Right atrium auricular region (tissue), 2 donors: ENCODE measurements at regions not wholly inside any gene's neighbourhood (a gene's known extent, or its start where the extent isn't known, plus 50 kb on each side); places are given as distances from the start of the nearest gene placed in this dataset.

Experiments
- DNase-seq: peaks from one replicate; pipeline ENCODE4 v3.0.0-alpha.2; 2019; ENCODE audit warnings: low spot score
- H3K27ac ChIP-seq, 2 donors: fragments of 200-600 bp; sonication (generic); 1 replicate in 1 of 2; 2 replicates in 1 of 2; pipeline ENCODE4 v1.5.1; 2016 to 2019
- H3K27me3 ChIP-seq, 2 donors: fragments of 200-600 bp; sonication (generic); one replicate each; pipeline versions ENCODE4 v1.5.1 to v1.6.0; 2017 to 2019
- H3K36me3 ChIP-seq: fragments of 200-600 bp; sonication (generic); one replicate; pipeline ENCODE4 v1.5.1; 2016
- H3K4me1 ChIP-seq, 2 donors: fragments of 200-600 bp; sonication (generic); one replicate each; pipeline versions ENCODE4 v1.5.1 to v1.6.0; 2017 to 2019
- H3K4me3 ChIP-seq, 2 donors: fragments of 200-600 bp; sonication (generic); 1 replicate in 1 of 2; 2 replicates in 1 of 2; pipeline ENCODE4 v1.5.1; 2017 to 2019; ENCODE audit warnings: mild to moderate bottlenecking in 1 of 2, moderate library complexity in 1 of 2
- H3K9me3 ChIP-seq, 2 donors: fragments of 200-600 bp; sonication (generic); one replicate each; pipeline ENCODE4 v1.5.1; 2019
- CTCF ChIP-seq, 2 donors: fragments of 200-600 bp; sonication (generic); IDR thresholded peaks; one replicate each; pipeline ENCODE4 v1.5.1; 2019; ENCODE audit warnings: antibody characterized with exemption in 2 of 2

GRCh38 chr6:82441047-82441855 lies 77.6 kb downstream of the TPBG start:
- no peak for DNase-seq
- no peaks in the 10 kb centered on the region for H3K9me3 ChIP-seq
- TF ChIP-seq CTCF (IDR thresholded peaks at IDR 0.05), result no peak
- no peak overlapping the region for H3K27ac ChIP-seq
- no peaks in the 10 kb centered on the region for H3K27me3 ChIP-seq
- no peak overlapping the region for H3K4me3 ChIP-seq
- H3K4me1 ChIP-seq, result no peaks in the 10 kb centered on the region
- no peaks in the 10 kb centered on the region for H3K36me3 ChIP-seq

GRCh38 chr6:82442061-82442719 lies 78.6 kb downstream of the TPBG start:
- TF ChIP-seq CTCF (IDR thresholded peaks at IDR 0.05), result no peak
- no peak for DNase-seq
- no peaks in the 10 kb centered on the region for H3K36me3 ChIP-seq
- H3K27ac ChIP-seq, result no peak overlapping the region
- H3K9me3 ChIP-seq, result no peaks in the 10 kb centered on the region
- H3K4me3 ChIP-seq, result no peak overlapping the region
- no peaks in the 10 kb centered on the region for H3K4me1 ChIP-seq
- no peaks in the 10 kb centered on the region for H3K27me3 ChIP-seq

GRCh38 chr6:82458147-82458546 lies 94.5 kb downstream of the TPBG start:
- no peaks in the 10 kb centered on the region for H3K27me3 ChIP-seq
- no peaks in the 10 kb centered on the region for H3K4me1 ChIP-seq
- no peaks in the 10 kb centered on the region for H3K36me3 ChIP-seq
- H3K9me3 ChIP-seq, result peaks cover 0 to 5% of the 10 kb centered on the region in 2 donors
- no peak for DNase-seq
- no peak overlapping the region for H3K27ac ChIP-seq
- H3K4me3 ChIP-seq, result no peak overlapping the region
- no peak for TF ChIP-seq CTCF (IDR thresholded peaks at IDR 0.05)

- H3K9me3 ChIP-seq, result peaks cover 0 to 5% of the 10 kb centered on the region in 2 donors
Measured at GRCh38 chr6:82458705-82459104, 95.1 kb downstream of the TPBG start.

GRCh38 chr6:82461536-82461935 lies 97.9 kb downstream of the TPBG start:
- Histone ChIP-seq H3K36me3 (no peaks in the 10 kb centered on the region), H3K27ac (no peak overlapping the region), H3K9me3 (peaks cover 0 to 7% of the 10 kb centered on the region in 2 donors), H3K4me3 (no peak overlapping the region), H3K27me3 (no peaks in the 10 kb centered on the region), H3K4me1 (no peaks in the 10 kb centered on the region)
- no peak for TF ChIP-seq CTCF (IDR thresholded peaks at IDR 0.05)
- no peak for DNase-seq

More at GRCh38 chr6:82458705-82459104, 95.1 kb downstream of the TPBG start:
- no peak for DNase-seq
- Histone ChIP-seq H3K27me3 (no peaks in the 10 kb centered on the region), H3K4me1 (no peaks in the 10 kb centered on the region), H3K27ac (no peak overlapping the region), H3K4me3 (no peak overlapping the region), H3K36me3 (no peaks in the 10 kb centered on the region)
- no peak for TF ChIP-seq CTCF (IDR thresholded peaks at IDR 0.05)
